Neuronal stem cell (in vitro differentiated cells): ENCODE measurements at regions not wholly inside any gene's neighbourhood (a gene's known extent, or its start where the extent isn't known, plus 50 kb on each side); places are given as distances from the start of the nearest gene placed in this dataset.
"Not testable (repeated sequence)": the region's sequence is repeated elsewhere in the genome, so short reads cannot be mapped to it uniquely, and the experiment has no call there.

ENCODE experiments used
- DNase-seq: peaks from one replicate; pipeline ENCODE4 v3.0.0-alpha.2; 2013; ENCODE audit warnings: low spot score
- H2AFZ ChIP-seq: one replicate; pipeline ENCODE4 v1.6.1; 2013; ENCODE audit warnings: mild to moderate bottlenecking, low read length, inconsistent platforms
- H2AK5ac ChIP-seq: 2 replicates; pipeline ENCODE4 v1.6.1; 2013; ENCODE audit warnings: low read depth, mild to moderate bottlenecking, inconsistent platforms, low read length, moderate library complexity, mixed read lengths
- H2BK120ac ChIP-seq: 2 replicates; pipeline ENCODE4 v1.6.1; 2013; ENCODE audit warnings: low read depth, mild to moderate bottlenecking, inconsistent platforms, low read length, moderate library complexity, mixed read lengths
- H2BK12ac ChIP-seq: one replicate; pipeline ENCODE4 v1.6.1; 2013; ENCODE audit warnings: low read length, inconsistent platforms
- H2BK15ac ChIP-seq: 2 replicates; pipeline ENCODE4 v1.6.1; 2013; ENCODE audit warnings: mild to moderate bottlenecking, low read length, inconsistent platforms, mixed read lengths
- H2BK5ac ChIP-seq: one replicate; pipeline ENCODE4 v1.6.1; 2013; ENCODE audit warnings: inconsistent platforms, mild to moderate bottlenecking, low read length, moderate library complexity
- H3K14ac ChIP-seq: one replicate; pipeline ENCODE4 v1.6.1; 2013; ENCODE audit warnings: low read length, inconsistent platforms
- H3K18ac ChIP-seq: 2 replicates; pipeline ENCODE4 v1.6.1; 2013; ENCODE audit warnings: low read length, inconsistent platforms
- H3K23ac ChIP-seq: 2 replicates; pipeline ENCODE4 v1.6.1; 2013; ENCODE audit warnings: low read depth, mild to moderate bottlenecking, mixed read lengths, low read length, inconsistent platforms; ENCODE audit not compliant: poor library complexity
- H3K27ac ChIP-seq: replicated peaks from 3 replicates; pipeline ENCODE4 v1.5.1; 2013; ENCODE audit warnings: low read length, inconsistent platforms
- H3K27me3 ChIP-seq, 3 experiments: 2 replicates each; pipeline ENCODE4 v1.6.1; 2013; ENCODE audit warnings: low read length in 3 of 3, mild to moderate bottlenecking in 2 of 3, inconsistent platforms in 1 of 3, low read depth in 1 of 3, mixed read lengths in 1 of 3, moderate library complexity in 1 of 3; ENCODE audit not compliant: control insufficient read depth in 3 of 3, insufficient read depth in 3 of 3
- H3K36me3 ChIP-seq, 2 donors: replicated peaks in 1 of 2; 2 replicates each; pipeline ENCODE4 v1.6.1; 2013; ENCODE audit warnings: low read length in 2 of 2; ENCODE audit not compliant: control insufficient read depth in 2 of 2, insufficient read depth in 2 of 2
- H3K4ac ChIP-seq: 2 replicates; pipeline ENCODE4 v1.6.1; 2013; ENCODE audit warnings: inconsistent platforms, mild to moderate bottlenecking, low read length, moderate library complexity
- H3K4me1 ChIP-seq, 2 donors: 1 replicate in 1 of 2; 2 replicates in 1 of 2; pipeline ENCODE4 v1.6.1; 2013; ENCODE audit warnings: low read length in 2 of 2, low read depth in 1 of 2; ENCODE audit not compliant: control insufficient read depth in 2 of 2, insufficient read depth in 1 of 2
- H3K4me2 ChIP-seq: one replicate; pipeline ENCODE4 v1.6.1; 2013; ENCODE audit warnings: mild to moderate bottlenecking, low read length, inconsistent platforms; ENCODE audit not compliant: insufficient read depth, poor library complexity, severe bottlenecking
- H3K4me3 ChIP-seq, 2 donors: 2 replicates each; pipeline ENCODE4 v1.5.1; 2013; ENCODE audit warnings: low read length in 2 of 2, mild to moderate bottlenecking in 2 of 2, inconsistent platforms in 1 of 2, moderate library complexity in 1 of 2
- H3K79me1 ChIP-seq: one replicate; pipeline ENCODE4 v1.6.1; 2013; ENCODE audit warnings: low read depth, mild to moderate bottlenecking, inconsistent platforms, low read length, moderate library complexity
- H3K9ac ChIP-seq: one replicate; pipeline ENCODE4 v1.6.1; 2013; ENCODE audit warnings: mild to moderate bottlenecking, low read depth, low read length, inconsistent platforms; ENCODE audit not compliant: poor library complexity
- H3K9me3 ChIP-seq, 2 donors: replicated peaks in 1 of 2; 2 replicates each; pipeline versions ENCODE3 to v1.6.1; 2013; ENCODE audit warnings: low read length in 2 of 2, mild to moderate bottlenecking in 2 of 2, inconsistent platforms in 1 of 2, low read depth in 1 of 2, mixed read lengths in 1 of 2, moderate library complexity in 1 of 2; ENCODE audit not compliant: control insufficient read depth in 2 of 2, insufficient read depth in 1 of 2
- H4K8ac ChIP-seq: one replicate; pipeline ENCODE4 v1.6.1; 2013; ENCODE audit warnings: low read depth, mild to moderate bottlenecking, inconsistent platforms, low read length, moderate library complexity
- H4K91ac ChIP-seq: one replicate; pipeline ENCODE4 v1.6.1; 2013; ENCODE audit warnings: low read length, low read depth, mild to moderate bottlenecking, inconsistent platforms; ENCODE audit not compliant: poor library complexity
- WGBS, 2 donors: extraction: QIAGEN DNeasy Blood & Tissue Kit; methylation state at CpG; one replicate each; pipeline ENCODE4 v1.1.7; 2013; ENCODE audit warnings: missing lambda C conversion rate in 2 of 2, mixed read lengths in 1 of 2; ENCODE audit not compliant: insufficient read length in 2 of 2, insufficient replicate concordance in 1 of 2; ENCODE audit errors: extremely low coverage in 2 of 2; 5-methylcytosine and 5-hydroxymethylcytosine counted together

DNA sequence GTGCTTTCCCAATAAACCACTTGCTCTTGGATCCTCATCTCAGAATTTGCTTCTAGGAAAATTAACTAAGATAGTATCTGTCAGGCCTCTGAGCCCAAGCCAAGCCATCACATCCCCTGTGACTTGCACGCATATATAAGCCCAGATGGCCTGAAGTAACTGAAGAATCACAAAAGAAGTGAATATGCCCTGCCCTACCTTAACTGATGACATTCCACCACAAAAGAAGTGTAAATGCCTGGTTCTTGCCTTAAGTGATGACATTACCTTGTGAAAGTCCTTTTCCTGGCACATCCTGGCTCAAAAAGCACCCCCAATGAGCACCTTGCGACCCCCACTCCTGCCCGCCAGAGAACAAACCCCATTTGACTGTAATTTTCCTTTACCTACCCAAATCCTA lies 255.0 kb upstream of the SPTLC3 start:
- not testable (repeated sequence) for H3K4me2 ChIP-seq, H3K23ac ChIP-seq, H2AK5ac ChIP-seq, DNase-seq, H3K4ac ChIP-seq, H3K27ac ChIP-seq, H4K91ac ChIP-seq, H2BK5ac ChIP-seq, H3K14ac ChIP-seq, H3K4me1 ChIP-seq, H3K18ac ChIP-seq, H2BK12ac ChIP-seq, H3K9ac ChIP-seq, H3K4me3 ChIP-seq, H4K8ac ChIP-seq, H3K27me3 ChIP-seq, H2BK120ac ChIP-seq, H2BK15ac ChIP-seq, H3K9me3 ChIP-seq, H3K79me1 ChIP-seq, H2AFZ ChIP-seq, H3K36me3 ChIP-seq
- WGBS, 2 donors = no CpG with 5 or more reads among the region's 3 CpGs

- H3K9me3 ChIP-seq, H4K8ac ChIP-seq, H4K91ac ChIP-seq, H2BK12ac ChIP-seq, H3K23ac ChIP-seq, H3K4me3 ChIP-seq, H3K14ac ChIP-seq, H3K27ac ChIP-seq, H2AFZ ChIP-seq, DNase-seq, H3K79me1 ChIP-seq, H3K18ac ChIP-seq, H2AK5ac ChIP-seq, H2BK120ac ChIP-seq, H3K4ac ChIP-seq, H3K27me3 ChIP-seq, H2BK5ac ChIP-seq, H3K9ac ChIP-seq, H3K4me1 ChIP-seq, H2BK15ac ChIP-seq, H3K36me3 ChIP-seq, H3K4me2 ChIP-seq: not testable (repeated sequence)
- WGBS, 2 donors = no CpG with 5 or more reads among the region's 5 CpGs
Observed at GRCh38 chr20:12759493-12759892, 249.3 kb upstream of the SPTLC3 start.

- Histone ChIP-seq H3K9me3 (no peaks in the 10 kb centered on the region), H3K27me3 (no peaks in the 10 kb centered on the region), H3K36me3 (no peaks in the 10 kb centered on the region), H3K4ac (no peak overlapping the region), H3K27ac (no peak overlapping the region), H3K4me3 (no peak overlapping the region), H3K18ac (no peak overlapping the region), H2AFZ (no peak overlapping the region), H3K79me1 (no peaks in the 10 kb centered on the region), H2BK5ac (no peak overlapping the region), H3K23ac (no peak overlapping the region), H3K4me2 (no peak overlapping the region), H4K91ac (no peak overlapping the region), H3K14ac (no peak overlapping the region), H3K4me1 (peaks cover 0 to 2% of the 10 kb centered on the region in 2 donors), H2BK12ac (no peak overlapping the region), H4K8ac (no peak overlapping the region), H2AK5ac (no peak overlapping the region), H2BK120ac (no peak overlapping the region), H2BK15ac (no peak overlapping the region), H3K9ac (no peak overlapping the region)
- WGBS, 2 donors = no CpG with 5 or more reads among the region's 7 CpGs
- no peak for DNase-seq
Observed at GRCh38 chr20:12762725-12763124, 246.0 kb upstream of the SPTLC3 start.

DNA sequence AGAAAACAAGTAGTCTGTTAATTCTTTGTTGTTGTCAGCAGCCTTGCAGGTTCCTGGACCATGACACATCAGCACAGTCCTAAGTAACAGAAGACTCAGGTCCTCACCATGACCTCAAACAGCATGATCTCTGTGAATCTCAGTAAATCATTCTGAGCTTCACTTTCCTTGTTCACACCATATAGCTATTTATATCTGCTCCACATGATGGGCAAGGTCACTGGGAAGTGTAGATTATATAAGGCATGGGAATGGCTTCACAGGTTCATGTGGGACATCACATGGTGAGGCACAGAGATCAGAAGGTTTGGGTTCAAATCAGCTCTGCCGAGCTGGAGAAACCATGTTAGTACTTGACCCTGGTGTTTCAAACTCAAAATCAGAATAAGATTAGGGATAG lies 245.4 kb upstream of the SPTLC3 start:
- Histone ChIP-seq H3K36me3 (no peaks in the 10 kb centered on the region), H3K4ac (no peak overlapping the region), H3K14ac (no peak overlapping the region), H3K4me1 (peaks cover 0 to 2% of the 10 kb centered on the region in 2 donors), H2AFZ (no peak overlapping the region), H4K8ac (no peak overlapping the region), H3K18ac (no peak overlapping the region), H3K27ac (no peak overlapping the region), H2AK5ac (no peak overlapping the region), H3K9ac (no peak overlapping the region), H2BK5ac (no peak overlapping the region), H2BK12ac (no peak overlapping the region), H3K4me3 (no peak overlapping the region), H2BK120ac (no peak overlapping the region), H3K79me1 (no peaks in the 10 kb centered on the region), H3K23ac (no peak overlapping the region), H3K4me2 (no peak overlapping the region), H4K91ac (no peak overlapping the region), H3K9me3 (no peaks in the 10 kb centered on the region), H2BK15ac (no peak overlapping the region), H3K27me3 (no peaks in the 10 kb centered on the region)
- no CpG with 5 or more reads among the region's 1 CpG for WGBS, 2 donors
- DNase-seq = no peak
